Glutamatergic neuron (in vitro differentiated cells): ENCODE measurements at regions not wholly inside any gene's neighbourhood (a gene's known extent, or its start where the extent isn't known, plus 50 kb on each side); places are given as distances from the start of the nearest gene placed in this dataset.

ENCODE experiments used
- DNase-seq: peaks from one replicate; pipeline ENCODE4 v3.0.0; 2022
- H3K27ac Mint-ChIP-seq: one replicate; pipeline ENCODE4 v1.8.0; 2020; ENCODE audit warnings: mild to moderate bottlenecking, mixed read lengths, inconsistent platforms; ENCODE audit not compliant: unreplicated experiment
- H3K27me3 Mint-ChIP-seq: one replicate; pipeline ENCODE4 v1.8.0; 2020; ENCODE audit warnings: mild to moderate bottlenecking, moderate library complexity, mixed read lengths, inconsistent platforms; ENCODE audit not compliant: unreplicated experiment
- H3K36me3 Mint-ChIP-seq: one replicate; pipeline ENCODE4 v1.8.0; 2020; ENCODE audit warnings: mild to moderate bottlenecking, mixed read lengths, inconsistent platforms; ENCODE audit not compliant: unreplicated experiment
- H3K4me1 Mint-ChIP-seq: one replicate; pipeline ENCODE4 v1.8.0; 2020; ENCODE audit warnings: mild to moderate bottlenecking, low read depth, mixed read lengths, inconsistent platforms; ENCODE audit not compliant: unreplicated experiment
- H3K4me3 Mint-ChIP-seq: one replicate; pipeline ENCODE4 v1.8.0; 2020; ENCODE audit warnings: mild to moderate bottlenecking, mixed read lengths, inconsistent platforms; ENCODE audit not compliant: unreplicated experiment
- H3K9me3 Mint-ChIP-seq: one replicate; pipeline ENCODE4 v1.8.0; 2020; ENCODE audit warnings: mild to moderate bottlenecking, moderate library complexity, mixed read lengths, inconsistent platforms; ENCODE audit not compliant: unreplicated experiment
- TF ChIP-seq, protein P1 (sequence below): fragments of 200-600 bp; sonication (generic); IDR thresholded peaks from one replicate; pipeline ENCODE4 v1.5.0; 2021; ENCODE audit not compliant: partially characterized antibody, unreplicated experiment

DNA sequence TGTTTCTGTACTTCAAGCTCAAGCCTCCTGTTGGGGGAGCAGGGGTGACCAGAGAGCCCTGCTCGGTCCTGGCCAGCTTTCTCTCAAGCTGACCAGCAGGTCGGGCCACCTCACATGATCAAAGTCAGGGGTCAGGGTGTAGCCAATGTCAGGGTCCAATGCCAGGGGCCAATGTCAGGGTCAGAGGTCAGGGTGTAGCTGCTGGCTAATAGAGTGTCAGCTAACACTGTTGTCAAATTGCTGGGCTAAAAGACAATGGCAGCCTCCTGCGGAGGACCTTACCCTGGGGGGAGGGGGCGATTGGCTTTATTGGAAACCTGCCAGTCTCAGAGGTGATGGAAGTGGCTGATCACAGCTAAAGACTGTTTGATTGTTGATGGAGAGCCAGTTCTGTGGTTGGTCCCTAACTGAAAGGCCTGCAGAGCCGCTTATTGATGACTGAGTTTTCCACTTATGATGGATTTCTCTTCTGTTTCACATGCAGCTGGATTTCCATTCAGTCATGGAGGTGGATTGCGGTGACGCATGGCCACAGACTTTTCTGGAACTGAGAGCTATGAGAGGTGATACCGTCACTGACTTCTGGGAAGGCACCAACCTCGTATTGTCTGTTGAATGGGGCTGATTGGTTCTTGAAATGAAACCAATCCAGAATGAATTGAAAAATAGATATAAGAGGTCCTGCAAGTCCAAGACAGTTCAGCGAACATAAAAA is 97.4 kb upstream of the ZFHX3 start:
- Mint-ChIP-seq H3K4me1 (peaks cover 22% of the 10 kb centered on the region), H3K27ac (no peak overlapping the region), H3K27me3 (peaks cover 3% of the 10 kb centered on the region), H3K9me3 (no peaks in the 10 kb centered on the region), H3K36me3 (no peaks in the 10 kb centered on the region), H3K4me3 (no peak overlapping the region)
- DNase-seq = peak; percentile 22
- TF ChIP-seq, protein P1, sequence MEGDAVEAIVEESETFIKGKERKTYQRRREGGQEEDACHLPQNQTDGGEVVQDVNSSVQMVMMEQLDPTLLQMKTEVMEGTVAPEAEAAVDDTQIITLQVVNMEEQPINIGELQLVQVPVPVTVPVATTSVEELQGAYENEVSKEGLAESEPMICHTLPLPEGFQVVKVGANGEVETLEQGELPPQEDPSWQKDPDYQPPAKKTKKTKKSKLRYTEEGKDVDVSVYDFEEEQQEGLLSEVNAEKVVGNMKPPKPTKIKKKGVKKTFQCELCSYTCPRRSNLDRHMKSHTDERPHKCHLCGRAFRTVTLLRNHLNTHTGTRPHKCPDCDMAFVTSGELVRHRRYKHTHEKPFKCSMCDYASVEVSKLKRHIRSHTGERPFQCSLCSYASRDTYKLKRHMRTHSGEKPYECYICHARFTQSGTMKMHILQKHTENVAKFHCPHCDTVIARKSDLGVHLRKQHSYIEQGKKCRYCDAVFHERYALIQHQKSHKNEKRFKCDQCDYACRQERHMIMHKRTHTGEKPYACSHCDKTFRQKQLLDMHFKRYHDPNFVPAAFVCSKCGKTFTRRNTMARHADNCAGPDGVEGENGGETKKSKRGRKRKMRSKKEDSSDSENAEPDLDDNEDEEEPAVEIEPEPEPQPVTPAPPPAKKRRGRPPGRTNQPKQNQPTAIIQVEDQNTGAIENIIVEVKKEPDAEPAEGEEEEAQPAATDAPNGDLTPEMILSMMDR = no peak

DNA sequence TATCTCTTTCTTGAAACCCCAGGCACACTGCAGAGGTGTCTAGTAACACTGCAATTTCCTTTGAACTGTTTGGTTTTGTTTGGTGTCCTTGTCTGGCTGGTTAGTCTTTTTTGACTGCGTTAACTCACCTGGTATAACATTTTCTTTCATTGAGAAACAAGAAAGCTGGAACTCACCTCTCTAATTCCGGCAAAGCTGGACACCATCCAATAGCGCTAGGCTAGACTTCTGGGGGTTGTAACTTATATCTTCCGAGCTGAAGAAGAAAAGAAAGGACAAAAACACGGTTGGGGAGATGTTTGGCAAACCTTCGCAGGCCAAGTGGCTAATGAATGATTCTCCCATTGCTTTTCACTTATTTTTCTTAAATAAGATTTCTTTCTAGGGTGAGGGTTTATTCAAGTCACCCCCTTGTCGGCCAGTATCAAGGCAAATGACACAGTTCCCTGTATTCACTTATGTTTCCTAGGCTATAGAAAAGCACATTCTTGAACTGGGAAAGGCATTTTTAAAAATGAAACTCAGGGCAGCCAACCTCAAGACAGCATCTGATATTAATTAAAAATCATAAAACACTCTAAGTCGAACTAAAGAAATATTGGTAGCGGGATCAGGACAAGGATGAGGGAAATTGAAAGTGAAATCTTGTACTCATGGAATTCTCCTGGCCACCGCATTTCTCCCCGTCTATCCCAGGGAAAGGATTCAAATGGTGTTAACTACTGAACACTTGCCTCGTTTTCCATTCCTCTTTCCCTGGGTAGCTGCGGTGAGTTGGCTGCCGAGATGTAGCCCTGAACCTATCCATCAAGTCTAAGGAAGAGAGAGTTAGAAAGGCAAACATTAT is 95.9 kb upstream of the ZFHX3 start:
- no peak overlapping the region for H3K27ac Mint-ChIP-seq
- H3K4me3 Mint-ChIP-seq = no peak overlapping the region
- no peaks in the 10 kb centered on the region for H3K36me3 Mint-ChIP-seq
- DNase-seq = no peak
- H3K27me3 Mint-ChIP-seq = peaks cover 3% of the 10 kb centered on the region
- peaks cover 22% of the 10 kb centered on the region for H3K4me1 Mint-ChIP-seq
- no peaks in the 10 kb centered on the region for H3K9me3 Mint-ChIP-seq
- TF ChIP-seq, protein P1 = no peak

DNA sequence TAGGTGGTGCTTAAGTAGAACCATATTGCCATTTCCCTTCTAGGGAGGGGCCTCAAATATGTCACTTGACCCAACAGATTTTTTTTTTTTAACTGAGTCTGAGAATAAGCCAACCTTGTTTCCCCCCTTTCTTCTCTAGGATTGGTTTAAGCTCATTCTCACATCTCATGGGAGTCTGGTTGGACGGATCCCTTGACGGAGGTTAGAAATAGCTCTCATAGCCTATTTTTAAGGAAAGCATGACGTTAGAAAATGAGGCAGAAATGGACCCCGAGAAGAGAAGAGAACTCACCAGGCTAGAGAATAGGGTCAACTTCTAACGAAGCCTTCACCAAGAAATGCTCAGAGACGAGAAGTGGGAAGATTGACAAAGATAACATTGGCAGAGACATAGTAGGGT is 95.1 kb upstream of the ZFHX3 start:
- TF ChIP-seq, protein P1 = no peak
- peaks cover 3% of the 10 kb centered on the region for H3K27me3 Mint-ChIP-seq
- H3K4me3 Mint-ChIP-seq = no peak overlapping the region
- H3K36me3 Mint-ChIP-seq = no peaks in the 10 kb centered on the region
- no peaks in the 10 kb centered on the region for H3K9me3 Mint-ChIP-seq
- DNase-seq = no peak
- H3K4me1 Mint-ChIP-seq = peaks cover 22% of the 10 kb centered on the region
- H3K27ac Mint-ChIP-seq = no peak overlapping the region

DNA sequence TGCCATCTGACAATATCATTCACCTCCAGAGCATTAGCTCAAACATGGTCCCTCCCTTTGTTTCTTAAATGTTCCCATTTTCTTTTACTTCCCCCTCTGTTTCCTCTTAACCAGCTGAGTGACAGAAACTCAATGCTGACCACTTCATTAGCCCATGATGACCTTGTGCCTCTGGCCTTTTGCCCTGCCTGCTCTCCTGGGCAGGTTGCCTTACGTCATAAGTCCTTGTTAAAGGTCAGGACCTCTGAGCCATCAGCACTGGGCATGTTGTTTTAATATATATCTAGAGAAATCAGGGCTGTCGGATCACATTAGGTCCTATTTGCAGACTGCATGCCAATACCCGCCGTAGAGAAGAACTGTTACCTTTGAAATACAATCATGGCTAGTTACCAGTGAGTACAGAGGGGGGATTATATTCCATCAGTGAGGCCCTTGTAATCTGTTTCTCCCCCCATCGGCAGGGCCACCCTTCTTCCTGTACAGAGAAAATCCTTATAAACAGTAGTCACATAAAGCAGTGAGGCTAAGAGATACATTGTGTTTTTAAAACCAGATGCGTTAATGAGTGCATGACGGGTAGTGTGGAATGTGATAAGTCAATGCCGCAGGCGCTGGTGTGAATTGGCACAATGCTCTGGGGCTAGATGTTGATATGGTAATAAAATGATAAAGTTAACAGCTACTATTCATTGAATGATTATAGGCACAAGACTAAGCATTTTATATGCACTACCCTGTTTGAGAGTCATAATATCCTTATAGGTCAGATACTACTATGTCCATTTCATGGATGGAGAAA is 94.3 kb upstream of the ZFHX3 start:
- TF ChIP-seq, protein P1 = no peak
- Mint-ChIP-seq H3K36me3 (no peaks in the 10 kb centered on the region), H3K4me3 (no peak overlapping the region), H3K27ac (no peak overlapping the region), H3K27me3 (peaks cover 3% of the 10 kb centered on the region), H3K9me3 (no peaks in the 10 kb centered on the region), H3K4me1 (peaks cover 22% of the 10 kb centered on the region)
- no peak for DNase-seq
